ENCODE measurements at regions not wholly inside any gene's neighbourhood (a gene's known extent, or its start where the extent isn't known, plus 50 kb on each side); places are given as distances from the start of the nearest gene placed in this dataset.

DNA sequence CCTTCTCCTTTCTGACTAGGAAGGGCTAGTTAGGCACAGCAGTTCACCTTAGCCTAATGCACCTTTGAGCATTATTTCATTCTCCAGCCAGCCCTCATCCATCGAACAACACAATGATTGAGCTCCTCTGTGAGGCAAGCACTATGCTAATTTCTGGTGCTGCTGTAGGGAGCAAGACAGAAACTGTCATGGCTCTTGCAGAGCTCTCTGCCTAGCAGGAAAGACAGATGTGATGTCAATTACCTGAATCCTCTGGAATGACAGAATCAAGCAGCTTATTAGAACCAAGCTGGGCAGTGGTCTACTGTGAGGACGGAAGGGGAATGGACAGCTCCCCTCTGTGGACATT lies 256.1 kb upstream of the NOCT start:
- TF ChIP-seq POLR2AphosphoS5 (IDR thresholded peaks at IDR 0.05; ENCODE audit: borderline replicate concordance, low read depth, low read length) (no peak), EZH2 (IDR thresholded peaks at IDR 0.05) (no peak), FOXP2 (optimal IDR thresholded peaks at IDR 0.05; ENCODE audit: control extremely low read depth, extremely low read length, insufficient read depth) (no peak)
